ENCODE measurements at regions not wholly inside any gene's neighbourhood (a gene's known extent, or its start where the extent isn't known, plus 50 kb on each side); places are given as distances from the start of the nearest gene placed in this dataset.
"Not testable (repeated sequence)": the region's sequence is repeated elsewhere in the genome, so short reads cannot be mapped to it uniquely, and the experiment has no call there.

DNA sequence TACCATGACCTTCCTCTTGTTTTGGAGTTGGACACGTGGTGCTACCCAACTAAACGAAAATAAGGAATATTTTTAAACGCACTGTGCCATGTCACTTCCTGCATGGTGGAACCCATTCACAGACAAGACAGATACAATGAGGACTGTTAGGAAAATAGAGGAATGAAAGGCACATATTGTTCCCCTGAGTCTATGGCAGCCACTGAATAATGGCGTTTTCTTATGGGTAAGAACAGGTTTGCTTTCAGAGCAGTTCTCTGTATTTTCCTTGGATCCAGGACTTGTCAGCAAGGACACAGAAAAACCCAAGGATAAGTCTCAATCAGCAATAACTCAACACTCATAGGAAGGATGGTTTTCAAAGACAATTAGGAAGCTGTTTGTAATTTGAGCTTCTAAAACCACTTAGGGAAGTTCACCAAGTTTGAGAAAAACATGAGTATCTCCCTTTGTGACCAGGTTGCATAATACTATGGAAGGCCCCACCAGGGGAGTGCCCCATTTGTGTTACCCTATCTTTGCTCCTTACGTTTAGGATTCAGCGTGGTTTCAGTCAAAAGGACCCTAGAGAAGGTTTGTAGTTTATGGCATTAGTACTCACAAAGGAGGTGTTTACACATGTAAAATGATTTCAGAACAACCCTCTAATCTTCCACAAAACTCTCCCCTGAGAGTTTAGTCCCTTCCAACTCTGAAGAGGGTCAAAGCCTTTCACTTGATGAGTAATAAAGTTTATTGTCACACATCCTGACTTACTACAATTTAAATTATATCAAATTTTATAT, 487.2 kb upstream of the ATP11B start:
- no peak for FAIRE-seq
- no peak for DNase-seq (ENCODE audit: insufficient read length, low spot score)

DNA sequence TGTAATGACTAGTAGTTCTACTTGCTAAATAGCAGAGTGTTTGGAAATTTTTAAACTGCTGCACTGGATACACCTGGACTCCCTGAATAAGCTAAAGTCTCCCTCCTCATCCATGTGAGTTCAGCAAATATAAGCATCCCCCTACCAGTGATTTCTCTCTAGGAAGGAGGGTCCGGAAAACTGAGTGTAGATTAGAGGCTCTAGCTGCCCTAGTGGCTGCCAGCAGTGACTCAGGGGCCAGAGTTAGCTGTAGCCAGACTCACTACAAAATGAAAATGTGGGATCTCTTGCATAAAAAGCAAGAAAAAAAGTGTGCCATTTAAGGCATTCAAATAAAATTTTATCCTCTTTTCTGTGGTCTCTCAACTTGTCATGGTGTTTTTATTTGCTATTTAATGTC, 485.0 kb upstream of the ATP11B start:
- FAIRE-seq = no peak

DNA sequence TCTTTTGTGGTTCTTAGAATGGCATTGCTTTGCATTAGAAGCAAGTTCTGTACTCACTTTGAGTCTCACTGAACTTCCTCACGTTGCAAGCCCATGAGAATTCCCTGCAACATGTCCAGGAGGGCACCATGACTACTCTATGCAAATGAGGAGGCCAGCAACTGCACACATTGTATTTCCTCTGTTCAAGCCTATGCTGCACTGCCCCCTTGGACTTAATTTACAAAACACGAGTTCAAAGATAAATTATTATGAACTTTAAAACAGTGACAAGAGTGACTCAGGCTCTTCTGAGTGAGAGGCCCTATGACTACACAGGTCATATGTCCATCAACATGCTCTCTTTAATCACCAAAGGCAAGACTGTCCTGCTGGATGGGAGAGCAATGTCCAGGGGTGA, 484.2 kb upstream of the ATP11B start:
- DNase-seq (ENCODE audit: insufficient read length, low spot score) (no peak), FAIRE-seq (no peak)

More for the DNA sequence above, 485.0 kb upstream of the ATP11B start:
- no peak for DNase-seq (ENCODE audit: insufficient read length, low spot score)

DNA sequence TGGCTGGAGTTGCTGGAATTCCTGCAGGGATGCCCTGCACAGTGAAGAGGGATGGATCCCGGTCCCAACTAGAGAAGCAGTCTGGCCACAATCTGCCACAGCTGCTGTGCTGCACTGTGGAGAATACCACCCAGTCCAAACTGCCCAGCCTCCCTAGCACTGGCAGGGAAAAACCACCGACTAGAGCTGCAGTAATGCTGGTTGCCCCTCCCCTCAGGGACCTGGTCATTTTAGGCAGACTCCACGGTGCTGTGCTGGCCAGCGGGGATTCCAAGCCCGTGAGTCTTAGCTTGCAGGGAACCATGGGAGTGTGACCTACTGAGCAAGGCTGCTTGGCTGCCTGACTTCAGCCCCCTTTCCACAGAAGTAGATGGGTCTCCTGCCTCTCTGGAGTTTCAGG, 478.0 kb upstream of the ATP11B start:
- FAIRE-seq (no peak), DNase-seq (ENCODE audit: insufficient read length, low spot score) (no peak)

DNA sequence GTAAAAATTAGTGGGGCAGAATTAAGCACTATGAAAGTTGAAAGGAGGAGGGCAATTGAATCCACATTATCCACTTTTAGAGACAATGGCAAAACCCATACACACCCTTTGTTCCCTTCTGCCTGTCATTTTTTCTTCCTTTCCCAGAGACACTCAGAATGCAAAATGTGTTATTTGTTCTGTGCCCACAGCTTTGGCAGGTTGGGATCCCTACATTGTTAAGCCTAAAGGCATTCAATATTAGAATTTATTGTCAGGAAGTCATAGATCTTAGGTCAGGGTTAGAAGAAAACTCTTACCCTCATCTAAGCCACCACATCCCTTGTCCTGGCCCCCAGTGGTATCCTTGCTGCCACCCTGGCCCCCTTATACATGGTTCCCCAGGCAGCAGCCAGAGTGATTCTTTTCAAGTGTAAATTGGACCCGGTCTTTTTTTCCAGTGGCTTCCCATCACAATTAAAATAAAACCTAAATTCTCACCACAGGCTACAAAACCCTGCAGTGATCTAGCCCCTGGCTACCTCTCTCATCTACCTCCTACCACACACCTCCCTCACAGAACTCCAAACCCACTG, 470.1 kb upstream of the ATP11B start:
- FAIRE-seq = no peak
- DNase-seq (ENCODE audit: insufficient read length, low spot score) = no peak

DNA sequence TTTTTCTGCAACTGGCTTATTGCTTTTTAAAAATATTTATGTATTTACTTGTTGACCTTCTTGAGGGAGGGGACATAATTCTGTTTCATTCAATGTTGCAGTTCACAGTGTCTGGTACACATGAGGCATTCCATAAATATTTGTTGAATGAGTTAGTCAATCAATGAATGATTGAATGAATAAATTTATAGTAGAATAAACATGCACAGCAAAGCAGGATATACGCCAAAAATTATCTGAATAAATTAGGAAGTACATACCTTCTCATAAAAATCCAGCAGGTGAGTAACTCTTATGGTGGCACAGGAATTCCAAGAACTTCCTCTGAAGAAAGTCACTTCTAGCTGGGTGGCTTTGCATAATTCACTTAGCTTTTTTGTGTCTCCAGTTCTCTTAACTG, 469.4 kb upstream of the ATP11B start:
- DNase-seq (ENCODE audit: insufficient read length, low spot score) (no peak), FAIRE-seq (no peak)

DNA sequence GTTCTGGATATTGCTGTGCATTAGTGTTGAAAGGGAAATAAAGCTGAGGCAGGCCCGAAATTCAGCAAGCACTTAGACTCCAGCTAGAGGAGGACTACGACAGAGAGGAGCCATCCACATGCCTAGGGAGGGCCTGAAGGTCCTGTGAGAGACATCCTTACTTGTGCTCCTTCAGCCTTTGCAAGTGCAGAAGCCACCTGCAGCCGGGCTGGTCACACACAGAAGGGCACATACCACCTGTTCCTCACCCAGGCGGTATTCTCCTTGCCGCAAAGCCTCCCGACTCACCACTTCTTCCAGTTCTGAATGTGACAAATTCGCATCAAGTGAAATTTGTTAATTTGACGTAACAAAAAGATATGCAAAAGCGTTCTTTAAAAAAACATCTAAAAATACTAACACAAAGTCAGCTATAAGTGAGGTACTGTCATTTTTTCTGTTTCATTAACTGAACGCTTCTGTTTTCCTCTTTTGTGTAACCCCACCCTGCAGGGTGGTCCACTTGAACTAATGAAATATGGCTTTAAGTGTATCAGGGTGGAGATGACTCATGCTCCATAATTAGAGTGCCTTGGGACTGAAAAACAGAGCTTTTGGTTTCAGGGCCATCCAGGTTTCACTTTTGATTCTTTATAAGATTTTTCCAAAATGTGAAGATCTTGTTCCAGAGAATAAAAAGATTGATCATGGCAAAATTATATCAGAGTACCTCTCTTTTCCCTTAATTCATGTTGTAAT, 467.9 kb upstream of the ATP11B start:
- FAIRE-seq = no peak
- peak; percentile 25 for DNase-seq (ENCODE audit: insufficient read length, low spot score)

DNA sequence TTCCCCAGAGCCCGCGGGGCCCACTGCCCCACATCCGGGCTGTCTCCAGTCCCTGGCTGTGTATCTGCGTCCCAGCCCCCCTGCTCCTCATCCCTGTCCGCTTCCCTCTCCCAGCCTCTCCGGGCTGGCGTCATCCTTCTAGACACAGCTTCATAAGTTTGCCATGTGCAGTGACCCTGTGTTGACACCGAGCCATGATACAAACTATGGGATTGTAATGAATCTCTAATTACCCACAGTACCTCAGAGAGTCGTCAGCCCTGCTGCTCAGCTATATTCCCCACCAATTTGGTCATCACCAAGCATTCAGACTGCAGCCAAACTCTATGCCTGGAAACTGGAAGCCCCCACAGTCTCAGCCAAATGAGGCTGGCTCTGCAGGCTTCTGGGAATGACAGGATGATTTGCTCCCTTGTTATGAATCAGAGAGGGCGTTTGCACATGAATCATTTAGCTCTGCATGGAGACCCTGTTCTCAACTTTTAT, 466.1 kb upstream of the ATP11B start:
- FAIRE-seq (no peak), DNase-seq (ENCODE audit: insufficient read length, low spot score) (peak; percentile 20)

DNA sequence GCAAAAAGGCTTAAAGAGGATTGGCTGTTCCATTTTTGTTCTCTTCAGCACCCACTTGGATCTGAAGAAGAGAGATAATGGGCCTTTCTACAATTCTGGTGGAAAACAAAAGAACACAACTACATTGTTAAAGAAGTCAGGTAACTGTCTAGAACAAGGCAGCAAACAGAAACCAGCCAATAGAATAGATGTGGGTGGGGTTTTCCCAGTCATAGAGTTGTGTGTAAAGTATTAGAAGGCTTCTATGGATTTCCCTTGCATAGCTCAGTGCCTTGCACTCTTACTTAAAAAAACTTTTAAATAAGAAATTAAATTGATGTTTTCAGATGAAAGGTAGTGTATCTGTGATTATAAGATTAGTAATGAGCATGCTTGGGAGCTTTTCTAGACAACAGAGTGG, 462.7 kb upstream of the ATP11B start:
- FAIRE-seq (no peak), DNase-seq (ENCODE audit: insufficient read length, low spot score) (no peak)

DNA sequence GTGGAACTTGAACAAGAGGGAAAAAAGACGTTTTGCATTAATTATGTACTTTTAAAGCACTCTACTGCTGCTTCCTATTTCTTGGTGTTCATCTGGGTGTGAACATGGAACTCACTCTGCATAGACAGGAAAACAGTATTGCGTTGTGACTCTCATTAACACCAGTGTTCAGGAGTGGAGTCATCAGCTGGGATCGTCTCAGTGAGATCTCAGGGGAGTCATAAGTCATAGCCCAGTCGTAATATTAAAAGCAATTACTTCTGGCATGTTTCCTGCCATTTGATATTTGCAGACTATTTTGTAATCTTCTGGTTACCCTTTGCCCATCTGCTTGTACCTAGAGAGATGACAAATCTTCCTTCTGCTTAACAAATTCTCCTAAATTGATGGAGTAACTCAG, 462.0 kb upstream of the ATP11B start:
- FAIRE-seq = no peak
- no peak for DNase-seq (ENCODE audit: insufficient read length, low spot score)

DNA sequence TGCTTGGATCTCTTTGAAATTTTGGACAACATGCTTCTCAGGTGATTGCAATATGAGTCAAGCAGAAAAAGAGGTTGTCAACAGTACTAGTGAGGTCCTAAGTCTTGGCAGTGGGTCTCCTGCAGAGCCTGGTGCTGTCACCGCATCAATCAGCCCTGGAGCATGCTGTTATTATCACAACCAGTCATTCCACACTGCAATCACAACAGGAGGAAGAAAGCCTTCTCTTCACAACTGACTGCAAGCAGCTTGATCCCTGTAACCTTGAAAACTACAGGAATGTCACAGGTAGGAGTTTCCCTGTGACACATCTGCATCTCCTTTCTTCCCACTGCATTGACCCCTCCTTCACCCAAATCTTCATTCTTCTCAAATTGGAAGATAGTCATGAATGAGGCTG, 451.1 kb upstream of the ATP11B start:
- FAIRE-seq (no peak), DNase-seq (ENCODE audit: insufficient read length, low spot score) (no peak)

DNA sequence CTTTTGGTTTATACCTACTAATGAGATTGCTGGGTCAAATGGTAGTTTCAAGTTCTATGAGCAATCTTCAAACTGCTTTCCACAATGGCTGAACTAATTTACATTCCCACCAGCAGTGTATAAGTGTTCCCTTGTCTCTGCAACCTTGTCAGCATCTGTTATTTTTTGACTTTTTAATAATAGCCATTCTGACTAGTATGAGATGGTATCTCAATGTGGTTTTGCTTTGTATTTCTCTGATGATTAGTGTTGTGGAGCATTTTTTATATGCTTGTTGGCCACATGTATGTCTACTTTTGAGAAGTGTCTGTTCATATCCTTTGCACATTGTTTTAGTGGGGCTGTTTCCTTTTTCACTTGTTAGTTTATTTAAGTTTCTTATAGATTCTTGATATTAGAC, 449.3 kb upstream of the ATP11B start:
- FAIRE-seq = not testable (repeated sequence)

DNA sequence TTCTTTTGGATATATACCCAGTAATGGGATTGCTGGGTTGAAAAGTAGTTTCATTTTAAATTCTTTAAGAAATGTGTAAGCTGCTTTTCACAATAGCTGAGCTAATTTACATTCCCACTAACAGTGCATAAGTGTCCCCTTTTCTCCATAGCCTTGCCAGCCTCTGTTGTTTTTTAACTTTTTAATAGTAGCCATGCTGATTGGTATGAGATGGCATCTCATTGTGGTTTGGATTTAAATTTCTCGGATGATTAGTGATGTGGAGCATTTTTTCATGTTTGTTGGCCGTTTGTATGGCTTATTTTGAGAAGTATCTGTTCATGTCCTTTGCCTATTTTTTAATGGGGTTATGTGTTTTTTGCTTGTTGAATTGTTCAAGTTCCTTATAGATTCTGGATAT, 444.3 kb upstream of the ATP11B start:
- no peak for FAIRE-seq
- DNase-seq (ENCODE audit: insufficient read length, low spot score) = no peak

More for the DNA sequence above, 449.3 kb upstream of the ATP11B start:
- DNase-seq (ENCODE audit: insufficient read length, low spot score) = not testable (repeated sequence)

DNA sequence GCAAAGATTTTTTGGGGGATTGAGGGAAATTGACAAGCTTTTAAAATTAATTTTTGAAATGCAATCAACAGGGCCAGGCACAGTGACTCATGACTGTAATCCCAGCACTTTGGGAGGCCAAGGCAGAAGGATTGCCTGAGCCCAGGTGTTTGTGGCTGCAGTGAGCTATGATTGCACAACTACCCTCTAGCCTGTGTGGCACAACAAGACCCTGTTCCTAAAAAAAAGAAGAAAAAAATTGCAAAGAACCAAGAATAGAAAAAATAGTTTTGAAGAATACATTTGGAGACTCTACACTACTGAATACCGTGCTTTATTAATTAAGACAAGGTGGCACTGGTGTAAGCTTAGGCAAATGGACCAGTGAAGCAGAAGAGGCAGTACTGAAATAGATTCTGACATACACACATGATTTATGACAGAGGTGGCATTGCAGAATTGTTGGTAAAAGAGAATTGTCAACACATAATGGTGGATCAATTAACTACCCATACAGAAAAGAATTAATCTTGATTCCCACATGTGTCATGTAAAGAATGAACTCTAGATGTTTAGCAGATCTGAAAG, 443.3 kb upstream of the ATP11B start:
- DNase-seq (ENCODE audit: insufficient read length, low spot score) (no peak), FAIRE-seq (no peak)

DNA sequence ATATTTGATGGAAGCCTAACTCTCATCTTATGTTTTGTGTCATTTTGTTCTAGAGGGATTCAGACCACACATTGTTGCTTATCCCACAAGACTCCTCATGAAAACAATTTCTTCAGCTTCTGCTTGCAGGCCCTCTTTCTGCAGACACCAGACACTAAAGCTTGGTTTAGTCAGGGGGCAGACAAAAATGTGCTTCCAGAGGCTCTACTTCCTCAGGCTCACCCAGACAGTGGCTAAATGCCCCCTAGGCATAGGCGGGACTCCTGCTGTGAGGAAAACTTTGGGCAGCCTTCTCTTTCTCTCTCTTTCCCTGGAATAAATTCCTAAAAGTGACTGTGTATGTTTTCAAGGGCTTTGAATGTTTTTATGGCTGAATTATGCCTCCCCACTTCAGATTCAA, 435.4 kb upstream of the ATP11B start:
- DNase-seq (ENCODE audit: insufficient read length, low spot score) (no peak), FAIRE-seq (no peak)

DNA sequence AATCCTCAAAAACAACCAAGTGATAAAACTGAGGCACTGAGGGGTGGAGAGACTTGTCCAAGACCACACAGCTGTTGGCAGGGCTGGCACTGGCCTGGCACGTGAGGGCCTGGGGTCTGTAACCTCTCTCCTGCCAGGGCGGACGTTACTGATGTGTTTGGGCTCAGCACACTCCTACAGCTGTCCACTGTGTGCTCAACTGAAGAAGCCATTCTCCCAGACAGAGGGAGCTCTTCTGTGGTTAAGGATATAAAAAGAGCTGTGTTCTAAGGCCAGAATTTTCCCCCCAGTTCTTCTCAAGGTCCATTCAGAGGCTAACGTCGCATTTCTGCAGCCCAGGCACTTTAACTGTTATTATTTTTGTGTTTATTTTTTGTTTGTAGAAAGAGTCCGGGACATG, 429.0 kb upstream of the ATP11B start:
- no peak for FAIRE-seq
- DNase-seq (ENCODE audit: insufficient read length, low spot score) = no peak

DNA sequence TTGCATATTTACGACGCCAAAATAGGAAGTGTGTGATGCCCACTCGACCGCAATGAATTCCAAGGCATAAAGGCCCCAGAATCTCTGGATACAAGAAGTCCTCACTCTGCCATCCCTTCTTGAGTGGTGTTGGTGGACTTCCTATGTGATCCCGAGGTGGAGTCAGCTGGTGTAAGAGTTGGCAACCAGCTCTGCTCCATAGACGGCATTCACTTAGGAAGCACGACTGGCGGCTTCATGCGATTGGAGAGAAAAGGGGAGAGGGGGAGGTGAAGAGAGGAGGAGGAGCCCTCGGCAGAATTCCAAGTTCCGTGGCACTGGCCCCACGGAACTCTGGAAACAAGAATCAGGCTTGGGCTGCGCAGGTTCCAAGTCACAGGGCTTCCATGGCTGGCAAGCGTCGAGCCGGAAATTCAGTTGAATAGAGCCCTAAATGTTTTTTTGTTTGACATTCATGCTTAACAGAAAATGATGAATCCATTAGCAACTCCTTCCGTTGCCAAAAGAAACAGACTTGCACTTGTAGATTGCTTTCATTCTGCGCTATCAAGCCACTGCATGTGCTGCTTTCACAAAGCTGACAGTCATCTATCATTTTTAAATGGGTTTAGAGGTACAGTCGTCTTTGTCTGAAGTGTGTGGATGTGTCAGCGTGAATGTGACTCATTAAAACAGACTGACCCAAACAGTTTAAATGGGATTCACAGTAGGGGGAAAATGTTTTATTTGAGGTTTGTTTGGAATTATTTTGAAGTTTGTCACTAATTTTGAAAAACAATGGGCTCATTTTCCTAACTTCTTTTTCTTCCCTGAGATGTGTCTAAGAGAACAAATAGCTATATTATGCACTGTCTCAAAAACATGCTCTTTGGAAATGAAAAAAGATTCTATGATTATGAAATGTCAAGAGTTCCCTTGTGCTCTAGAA, 428.3 kb upstream of the ATP11B start:
- FAIRE-seq = no peak
- DNase-seq (ENCODE audit: insufficient read length, low spot score) = no peak

DNA sequence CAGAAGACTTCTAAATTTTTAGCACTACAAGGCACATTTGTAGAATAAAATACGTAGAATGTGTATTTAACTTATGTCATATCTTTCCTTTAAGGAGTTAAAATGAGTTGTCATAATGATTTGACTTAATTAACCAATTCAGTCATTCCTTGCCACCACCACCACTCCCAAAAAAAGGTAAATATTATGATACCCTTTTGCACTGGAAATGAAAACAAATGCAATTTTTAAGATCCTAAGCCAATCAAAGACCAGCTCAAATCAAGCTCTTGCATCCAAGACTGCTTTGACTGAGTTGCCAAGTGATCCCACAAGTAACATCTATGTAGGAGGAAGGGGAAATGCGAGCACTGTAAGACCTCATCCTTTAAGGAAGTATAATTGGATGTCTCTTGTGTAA, 426.6 kb upstream of the ATP11B start:
- FAIRE-seq (no peak), DNase-seq (ENCODE audit: insufficient read length, low spot score) (no peak)

DNA sequence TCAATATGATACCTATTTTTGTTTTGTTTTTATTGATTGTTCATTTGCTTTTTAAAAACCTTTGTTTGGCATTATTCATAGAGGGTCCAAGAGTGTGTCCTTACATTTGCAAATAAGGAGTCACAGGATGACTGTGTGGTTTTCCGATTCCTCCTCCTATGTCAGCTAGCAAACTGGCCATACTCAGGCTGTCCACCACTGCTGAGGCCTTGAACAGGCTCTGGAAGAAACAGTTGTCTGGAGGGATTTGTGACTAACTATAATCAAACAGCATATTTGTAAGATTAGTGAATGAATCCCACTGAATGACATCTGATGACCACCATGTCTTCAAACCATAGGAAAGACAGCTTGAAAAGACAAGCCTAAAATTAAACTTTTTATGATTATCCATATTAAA, 423.4 kb upstream of the ATP11B start:
- FAIRE-seq (no peak), DNase-seq (ENCODE audit: insufficient read length, low spot score) (no peak)

DNA sequence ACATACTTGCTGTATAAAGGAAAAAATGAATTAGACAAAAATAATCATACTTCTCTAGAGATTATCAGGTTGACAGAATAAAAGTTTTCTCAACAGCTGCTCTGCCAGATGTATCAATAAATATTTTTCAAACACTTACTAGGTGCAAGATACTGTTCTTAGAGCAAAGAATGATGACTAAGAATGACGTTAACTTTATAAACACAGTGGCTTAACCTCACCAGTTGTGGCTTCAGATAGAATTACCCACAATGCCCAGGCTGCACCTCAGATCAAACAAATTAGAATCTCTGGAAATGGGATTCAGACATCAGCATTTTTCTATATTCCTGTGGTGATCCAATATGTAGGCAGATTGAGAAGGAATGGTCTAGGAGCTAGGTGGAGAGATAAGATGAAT, 422.4 kb upstream of the ATP11B start:
- FAIRE-seq (no peak), DNase-seq (ENCODE audit: insufficient read length, low spot score) (no peak)
